Left colon (tissue), 2 donors: ENCODE measurements at regions not wholly inside any gene's neighbourhood (a gene's known extent, or its start where the extent isn't known, plus 50 kb on each side); places are given as distances from the start of the nearest gene placed in this dataset.

Source experiments
- ATAC-seq: fragments of 200-7000 bp; cut with Tn5 transposase; one replicate; pipeline ENCODE4 v1.9.1; 2020; ENCODE audit warnings: mild to moderate bottlenecking, moderate library complexity
- DNase-seq, 2 donors: peaks; one replicate each; pipeline ENCODE4 v3.0.0-alpha.2; 2020
- intact Hi-C, 2 donors: fragments of 100-400 bp; cut with DNase I in 1 of 2; cut with micrococcal nuclease in 1 of 2; formaldehyde crosslinking; loops; one replicate each; pipeline versions ENCODE4 v1.11.2 to v1.14.0; 2022; cut with DNase I, micrococcal nuclease
- donor health status: DM: no; HTN: no; CAD: no.
- donor health status: DM: yes; HTN: yes; CAD: no.

DNA sequence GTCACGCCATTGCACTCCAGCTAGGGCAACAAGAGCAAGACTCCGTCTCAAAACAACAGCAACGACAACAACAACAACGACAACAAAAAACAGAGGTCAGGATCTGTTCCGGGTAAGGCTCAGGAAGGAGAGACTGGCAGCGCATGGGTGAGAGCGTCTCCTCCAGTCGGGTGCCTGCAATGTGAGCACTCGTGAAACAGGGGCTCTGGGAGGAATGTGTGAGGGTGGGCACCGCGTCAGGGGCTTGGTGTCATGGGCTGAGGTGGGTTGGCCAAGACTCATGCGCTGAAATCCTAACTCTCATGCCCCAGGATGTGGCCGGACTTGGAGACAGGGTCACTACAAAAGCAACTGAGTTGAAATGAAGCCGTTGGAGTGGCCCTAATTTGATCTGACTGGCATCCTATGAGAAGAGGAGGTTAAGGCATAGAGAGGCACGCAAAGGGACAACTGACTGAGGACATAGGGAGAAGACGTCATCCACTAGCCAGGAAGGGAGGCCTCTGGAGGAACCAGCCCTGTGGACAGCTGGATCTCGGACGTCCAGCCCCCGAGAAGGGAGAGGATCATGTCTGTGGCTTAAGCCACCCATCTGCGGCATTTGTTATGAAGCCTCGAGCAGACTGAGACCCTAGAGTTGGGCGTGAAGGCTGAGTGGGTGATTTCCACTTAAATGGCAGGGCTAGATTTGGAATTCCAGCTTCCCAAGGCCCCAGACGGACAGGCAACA, 241.5 kb upstream of the PITRM1 start:
- DNase-seq: no peak
- ATAC-seq: no peak
- intact Hi-C loops: no loop called here

DNA sequence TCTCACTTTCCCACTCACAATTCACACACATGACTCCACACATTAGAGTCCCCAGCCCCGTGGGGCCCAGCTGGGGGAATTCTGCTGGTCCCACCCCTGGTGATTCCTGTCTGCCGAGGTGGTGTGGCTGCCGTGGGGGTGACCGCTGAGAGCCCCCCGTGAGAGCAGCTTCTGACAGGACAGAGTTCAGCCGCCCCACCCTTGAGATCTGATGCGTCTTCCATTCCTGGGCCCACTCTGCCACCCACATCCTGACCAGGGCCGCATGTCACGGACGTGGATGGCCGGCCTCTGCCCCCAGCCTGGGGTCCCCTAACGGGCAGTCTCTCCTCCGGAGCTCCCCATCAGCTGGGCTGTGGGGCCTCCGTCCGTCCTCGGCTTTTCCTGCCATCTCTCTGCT, 240.1 kb upstream of the PITRM1 start:
- ATAC-seq (no peak), DNase-seq (no peak)
- intact Hi-C loops: no loop called here

DNA sequence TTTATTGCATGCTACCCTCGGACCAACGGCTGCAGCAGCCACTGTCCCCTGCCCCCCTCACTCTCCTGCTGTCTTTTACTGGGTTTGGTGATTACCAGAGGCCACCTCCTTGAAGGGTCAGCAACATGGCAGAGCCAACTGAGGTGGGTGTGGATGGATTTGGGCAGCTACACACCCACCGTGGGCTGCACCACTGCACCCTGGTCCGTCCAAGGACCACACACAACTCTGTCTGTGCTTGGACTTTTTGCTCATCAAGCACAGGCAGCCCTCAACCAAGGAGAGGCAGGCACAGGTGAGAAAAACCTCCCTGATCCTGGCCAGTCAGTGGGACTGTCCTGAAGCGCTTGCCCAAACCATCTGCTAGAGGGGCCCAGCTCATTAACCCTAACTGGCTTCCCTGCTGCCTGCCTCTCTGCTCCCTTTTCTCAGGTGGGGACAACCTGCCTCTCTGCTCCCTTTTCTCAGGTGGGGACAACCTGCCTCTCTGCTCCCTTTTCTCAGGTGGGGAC, 239.5 kb upstream of the PITRM1 start:
- no peak for DNase-seq
- intact Hi-C loops: no loop called here
- no peak for ATAC-seq

GRCh38 chr10:3411044-3411443, 238.5 kb upstream of the PITRM1 start:
- no peak for ATAC-seq
- intact Hi-C loops: no loop called here
- DNase-seq: no peak

DNA sequence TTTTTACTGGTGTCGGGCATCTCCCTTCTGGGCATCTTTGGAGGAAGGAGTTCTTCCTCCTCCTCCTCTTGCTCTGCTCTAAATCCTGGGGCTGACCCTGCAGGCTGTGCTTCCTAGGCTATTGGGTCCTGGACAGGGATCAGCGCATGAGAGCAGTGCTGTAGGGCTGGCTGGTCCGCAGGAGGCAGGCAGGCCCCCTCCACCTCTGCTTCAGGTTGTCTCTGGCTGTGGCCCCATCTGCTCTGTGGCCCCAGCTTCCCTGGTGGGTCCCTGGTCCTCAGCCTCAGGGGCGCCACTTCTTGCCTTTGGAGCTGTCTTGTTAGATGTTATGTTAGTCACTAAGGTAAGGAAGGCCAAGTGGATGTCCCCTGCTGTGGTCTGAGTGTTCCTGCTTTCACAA, 237.3 kb upstream of the PITRM1 start:
- DNase-seq (no peak), ATAC-seq (no peak)
- intact Hi-C loops: no loop called here

DNA sequence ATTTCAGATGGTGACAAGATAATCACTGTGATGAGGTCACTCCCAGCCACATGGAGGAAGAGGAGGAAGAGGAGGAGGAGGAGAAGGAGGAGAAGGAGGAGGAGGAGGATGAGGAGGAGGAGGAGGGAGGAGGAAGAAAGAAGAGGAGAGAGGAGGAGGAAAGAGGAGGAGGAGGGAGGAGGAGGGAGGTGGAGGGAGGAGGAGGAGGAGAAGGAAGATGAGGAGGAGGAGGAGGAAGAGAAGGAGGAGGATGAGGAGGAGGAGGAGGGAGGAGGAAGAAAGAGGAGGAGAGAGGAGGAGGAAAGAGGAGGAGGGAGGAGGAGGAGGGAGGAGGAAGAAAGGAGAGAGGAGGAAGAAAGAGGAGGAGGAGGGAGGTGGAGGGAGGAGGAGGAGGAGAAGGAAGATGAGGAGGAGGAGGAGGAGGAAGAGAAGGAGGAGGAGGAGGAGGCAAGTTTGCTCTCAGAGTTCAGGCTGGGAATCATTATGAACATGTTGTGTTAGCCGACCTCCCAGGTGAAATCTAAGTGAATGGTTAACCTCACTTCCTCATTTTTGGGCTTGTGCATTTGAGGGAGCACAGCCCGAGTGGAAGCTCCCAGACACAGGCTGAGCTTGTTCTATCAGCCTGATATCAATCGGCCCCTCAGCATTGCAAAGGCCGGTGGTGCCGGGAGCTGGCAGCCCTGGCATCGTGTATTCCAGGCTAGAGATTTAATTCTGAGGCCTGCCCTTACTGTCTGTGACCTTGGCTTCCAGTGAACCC, 236.2 kb upstream of the PITRM1 start:
- intact Hi-C loops: no loop called here
- ATAC-seq (peak; percentile 70), DNase-seq (no peak)

DNA sequence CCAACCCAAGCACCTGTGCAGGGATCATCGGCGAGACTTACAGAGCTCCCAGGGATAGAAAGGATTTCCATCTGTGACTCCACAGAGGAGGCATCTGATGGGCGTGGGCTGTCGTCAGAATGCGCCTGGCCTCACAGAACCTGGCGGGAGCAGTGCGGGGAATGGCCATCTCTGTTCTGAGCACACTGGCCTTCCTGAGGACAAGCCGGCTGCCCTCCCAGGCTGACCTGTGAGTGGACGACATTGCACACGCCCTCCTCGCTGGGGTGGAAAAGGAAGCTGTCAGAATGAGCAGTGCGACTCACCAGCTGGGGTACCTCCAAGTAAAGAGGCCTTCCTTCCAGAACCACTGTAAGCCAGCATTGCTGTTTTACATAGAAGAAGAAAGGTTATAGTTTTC, 234.6 kb upstream of the PITRM1 start:
- intact Hi-C loops: no loop called here
- ATAC-seq: no peak
- DNase-seq: no peak

- intact Hi-C loops: no loop called here
- DNase-seq (no peak), ATAC-seq (no peak)
Observed at GRCh38 chr10:3406556-3406955, 234.0 kb upstream of the PITRM1 start.

DNA sequence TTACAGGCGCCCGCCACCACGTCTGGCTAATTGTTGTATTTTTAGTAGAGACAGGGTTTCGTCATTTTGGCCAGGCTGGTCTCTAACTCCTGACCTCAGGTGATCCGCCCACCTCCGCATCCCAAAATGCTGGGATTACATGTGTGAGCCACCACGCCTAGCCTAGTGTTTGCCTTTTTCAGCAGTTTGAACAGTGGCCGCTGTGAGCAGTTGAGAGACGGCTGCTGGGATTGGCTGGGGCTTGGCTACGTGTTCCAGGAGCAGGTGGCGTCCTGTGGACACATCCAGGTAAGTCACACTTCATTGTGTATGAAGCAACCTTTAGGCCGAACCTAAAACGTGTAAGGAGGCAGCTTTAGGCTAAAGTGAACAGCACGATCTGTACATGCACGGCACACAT, 231.8 kb upstream of the PITRM1 start:
- DNase-seq: no peak
- intact Hi-C loops: no loop called here
- ATAC-seq: no peak

DNA sequence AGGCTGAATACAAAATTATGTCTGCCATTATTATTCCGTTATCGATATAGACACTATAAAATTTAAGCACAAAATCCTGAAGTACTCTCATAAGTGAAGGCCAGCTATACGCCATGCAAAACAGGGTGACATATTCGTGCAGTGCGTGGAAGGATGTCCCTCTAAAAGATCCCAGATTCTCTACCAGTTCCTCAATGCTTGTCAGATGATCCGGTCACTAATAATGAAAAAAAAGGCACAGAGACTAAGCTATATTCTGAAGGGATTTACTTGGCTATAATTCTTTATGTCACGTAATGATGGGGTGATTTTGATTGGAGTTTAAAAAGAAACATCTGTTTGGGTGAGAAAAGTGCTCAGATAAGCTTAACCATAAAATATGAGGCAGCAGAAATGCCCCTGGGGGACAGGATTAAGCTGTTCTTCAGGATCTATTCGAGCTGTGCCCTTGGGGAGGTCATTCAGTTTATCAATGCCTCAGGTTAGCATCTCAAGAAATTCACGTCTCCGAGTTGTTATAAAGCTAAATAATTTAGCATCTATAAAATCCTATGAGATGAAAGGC, 229.7 kb upstream of the PITRM1 start:
- intact Hi-C loops: no loop called here
- DNase-seq: no peak
- no peak for ATAC-seq

- intact Hi-C loops: no loop called here
- DNase-seq (no peak), ATAC-seq (no peak)
Observed at GRCh38 chr10:3401491-3401938, 228.9 kb upstream of the PITRM1 start.

DNA sequence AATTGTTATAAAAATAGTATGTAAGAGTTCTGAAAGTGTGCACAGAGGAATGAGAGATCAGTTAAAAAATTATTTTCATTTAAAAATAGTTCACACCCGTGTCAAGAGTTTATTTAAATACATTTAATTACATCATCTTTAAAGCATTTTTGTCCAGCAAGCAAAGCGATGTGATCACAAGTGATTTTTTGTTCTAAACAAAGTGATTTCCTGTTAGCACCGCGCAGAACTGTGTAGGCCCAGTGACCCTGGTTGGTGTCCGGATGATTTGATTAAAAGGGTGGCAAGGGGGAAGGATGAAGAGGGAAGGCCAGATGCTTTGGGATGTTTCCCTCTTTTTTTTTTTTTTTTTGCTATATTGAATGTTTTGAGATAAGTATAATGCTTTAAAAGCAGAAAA, 227.8 kb upstream of the PITRM1 start:
- ATAC-seq (no peak), DNase-seq (no peak)
- intact Hi-C loops: no loop called here

GRCh38 chr10:3399756-3400155, 227.2 kb upstream of the PITRM1 start:
- ATAC-seq: no peak
- intact Hi-C loops: no loop called here
- DNase-seq: no peak

- ATAC-seq: no peak
- intact Hi-C loops: no loop called here
- no peak for DNase-seq
Observed at GRCh38 chr10:3398825-3399646, 226.5 kb upstream of the PITRM1 start.

DNA sequence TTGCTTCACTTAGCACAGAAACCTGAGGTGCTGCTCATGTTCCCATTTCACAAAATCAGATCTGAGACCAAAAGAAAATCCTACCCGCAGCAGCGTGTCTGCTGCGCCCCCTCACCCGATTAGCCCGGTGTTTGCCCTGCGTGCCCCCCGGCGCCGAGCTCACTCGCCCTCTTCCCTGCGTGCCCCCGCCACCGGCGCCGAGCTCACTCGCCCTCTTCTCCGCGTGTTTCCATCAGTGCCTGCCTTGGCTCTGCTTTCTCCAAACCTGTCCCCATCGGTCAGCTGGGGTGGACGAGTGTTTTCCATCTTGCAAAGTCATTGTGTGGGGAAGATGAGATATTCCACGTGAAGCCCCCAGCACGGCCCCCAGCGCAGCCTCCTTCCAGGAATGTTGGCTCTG, 225.3 kb upstream of the PITRM1 start:
- DNase-seq: no peak
- intact Hi-C loops: no loop called here
- ATAC-seq: no peak

GRCh38 chr10:3397231-3397630, 224.6 kb upstream of the PITRM1 start:
- intact Hi-C loops: no loop called here
- DNase-seq: no peak
- no peak for ATAC-seq

DNA sequence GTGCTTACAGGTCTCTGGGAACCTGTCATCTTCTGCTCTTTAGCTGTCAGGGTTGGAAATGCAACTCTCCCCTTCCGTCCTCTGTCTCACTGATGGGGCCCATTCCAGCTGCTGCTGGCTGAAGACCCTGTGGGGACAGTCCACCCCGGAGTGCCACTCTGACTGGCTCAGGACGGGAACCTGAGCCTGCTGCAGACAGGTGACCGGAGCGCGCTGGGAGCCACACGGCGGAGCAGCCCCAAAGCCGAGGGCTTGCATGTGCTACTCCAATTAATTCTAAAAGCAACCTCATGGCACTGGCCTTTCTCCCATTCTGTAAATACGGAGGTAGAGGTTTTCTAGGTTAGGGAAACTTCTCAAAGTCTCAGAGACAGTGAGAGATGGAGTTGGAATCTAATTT, 223.5 kb upstream of the PITRM1 start:
- no peak for DNase-seq
- intact Hi-C loops: no loop called here
- ATAC-seq: no peak

DNA sequence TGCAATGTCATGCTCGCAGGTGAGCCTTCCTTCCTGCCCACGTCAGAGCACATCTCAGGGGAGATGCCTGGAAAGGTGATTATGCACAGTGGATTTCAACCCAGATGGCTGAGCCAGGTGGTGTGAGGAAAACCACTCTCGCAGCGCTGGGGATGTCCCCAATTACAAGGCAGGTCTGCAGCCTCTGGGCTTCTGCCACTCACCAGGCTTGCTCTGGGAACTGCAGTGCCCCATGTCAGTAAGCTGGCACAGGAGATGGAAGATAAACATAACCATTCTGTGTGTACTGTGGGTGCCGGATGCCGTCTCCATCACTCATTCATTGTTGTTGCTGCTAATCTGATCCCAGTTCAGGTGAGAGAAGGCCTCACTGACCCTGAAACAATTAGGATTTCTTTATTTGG, 222.9 kb upstream of the PITRM1 start:
- DNase-seq: no peak
- intact Hi-C loops: no loop called here
- ATAC-seq: no peak

DNA sequence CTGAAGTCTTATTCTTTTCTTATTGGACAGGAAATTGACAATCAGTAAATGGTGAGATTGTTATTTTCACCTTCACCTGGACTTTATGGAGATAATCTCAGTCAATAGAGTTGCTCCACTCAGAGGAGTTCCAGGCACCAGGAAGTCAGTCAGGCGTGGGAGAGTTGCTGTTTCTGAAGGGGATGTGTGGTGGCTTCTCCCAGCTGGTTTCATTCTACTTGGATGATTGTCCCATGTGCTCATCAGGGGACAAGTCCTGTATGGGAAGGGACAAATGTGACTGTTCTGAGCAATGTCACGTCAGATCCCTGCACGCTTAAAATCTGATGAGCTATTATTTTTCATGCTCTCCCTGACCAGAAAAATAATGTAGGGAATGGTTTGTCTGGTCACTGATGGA, 222.5 kb upstream of the PITRM1 start:
- DNase-seq: no peak
- ATAC-seq: no peak
- intact Hi-C loops: no loop called here
